ENCODE measurements at regions not wholly inside any gene's neighbourhood (a gene's known extent, or its start where the extent isn't known, plus 50 kb on each side); places are given as distances from the start of the nearest gene placed in this dataset.
"Not testable (repeated sequence)": the region's sequence is repeated elsewhere in the genome, so short reads cannot be mapped to it uniquely, and the experiment has no call there.

DNA sequence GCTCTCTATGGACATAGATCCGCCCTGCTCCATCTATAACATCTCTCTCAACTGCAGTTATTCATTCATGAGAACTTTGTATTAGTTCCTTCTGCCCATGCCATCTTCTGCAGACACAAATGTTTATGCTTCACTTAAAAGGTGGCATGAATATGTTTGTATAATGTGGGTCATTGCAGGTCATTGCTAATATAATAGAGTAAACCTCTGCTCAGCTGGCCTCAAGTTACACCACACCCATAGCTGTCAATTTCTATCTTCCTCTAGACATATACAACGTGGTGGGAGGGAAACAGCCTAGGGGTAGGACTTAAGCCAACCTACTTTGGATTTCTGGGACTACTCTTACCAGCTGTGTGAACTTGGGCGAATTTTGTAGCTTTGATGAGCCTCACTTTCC lies 129.8 kb downstream of the ATXN3L start:
- TF ChIP-seq, protein P1, sequence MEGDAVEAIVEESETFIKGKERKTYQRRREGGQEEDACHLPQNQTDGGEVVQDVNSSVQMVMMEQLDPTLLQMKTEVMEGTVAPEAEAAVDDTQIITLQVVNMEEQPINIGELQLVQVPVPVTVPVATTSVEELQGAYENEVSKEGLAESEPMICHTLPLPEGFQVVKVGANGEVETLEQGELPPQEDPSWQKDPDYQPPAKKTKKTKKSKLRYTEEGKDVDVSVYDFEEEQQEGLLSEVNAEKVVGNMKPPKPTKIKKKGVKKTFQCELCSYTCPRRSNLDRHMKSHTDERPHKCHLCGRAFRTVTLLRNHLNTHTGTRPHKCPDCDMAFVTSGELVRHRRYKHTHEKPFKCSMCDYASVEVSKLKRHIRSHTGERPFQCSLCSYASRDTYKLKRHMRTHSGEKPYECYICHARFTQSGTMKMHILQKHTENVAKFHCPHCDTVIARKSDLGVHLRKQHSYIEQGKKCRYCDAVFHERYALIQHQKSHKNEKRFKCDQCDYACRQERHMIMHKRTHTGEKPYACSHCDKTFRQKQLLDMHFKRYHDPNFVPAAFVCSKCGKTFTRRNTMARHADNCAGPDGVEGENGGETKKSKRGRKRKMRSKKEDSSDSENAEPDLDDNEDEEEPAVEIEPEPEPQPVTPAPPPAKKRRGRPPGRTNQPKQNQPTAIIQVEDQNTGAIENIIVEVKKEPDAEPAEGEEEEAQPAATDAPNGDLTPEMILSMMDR (IDR thresholded peaks at IDR 0.05; ENCODE audit: low read depth, low read length): no peak
- DNase-seq (ENCODE audit: low read depth in 2 of 2): no peak
- no peak overlapping the region for H3K4me3 ChIP-seq (replicated peaks in 1 of 2; ENCODE audit: low read depth in 2 of 2, low read length in 2 of 2)

- no peak overlapping the region for H3K4me3 ChIP-seq (replicated peaks in 1 of 2; ENCODE audit: low read depth in 2 of 2, low read length in 2 of 2)
- TF ChIP-seq, protein P1 (IDR thresholded peaks at IDR 0.05; ENCODE audit: low read depth, low read length): no peak
- no peak for DNase-seq (ENCODE audit: low read depth in 2 of 2)
Observed at GRCh38 chrX:13189380-13189779, 130.5 kb downstream of the ATXN3L start.

GRCh38 chrX:13188731-13189309 lies 131.0 kb downstream of the ATXN3L start:
- peak in 1 of 2 donors; percentile 42 for DNase-seq (ENCODE audit: low read depth in 2 of 2)
- TF ChIP-seq, protein P1 (IDR thresholded peaks at IDR 0.05; ENCODE audit: low read depth, low read length): no peak
- no peak overlapping the region for H3K4me3 ChIP-seq (replicated peaks in 1 of 2; ENCODE audit: low read depth in 2 of 2, low read length in 2 of 2)

DNA sequence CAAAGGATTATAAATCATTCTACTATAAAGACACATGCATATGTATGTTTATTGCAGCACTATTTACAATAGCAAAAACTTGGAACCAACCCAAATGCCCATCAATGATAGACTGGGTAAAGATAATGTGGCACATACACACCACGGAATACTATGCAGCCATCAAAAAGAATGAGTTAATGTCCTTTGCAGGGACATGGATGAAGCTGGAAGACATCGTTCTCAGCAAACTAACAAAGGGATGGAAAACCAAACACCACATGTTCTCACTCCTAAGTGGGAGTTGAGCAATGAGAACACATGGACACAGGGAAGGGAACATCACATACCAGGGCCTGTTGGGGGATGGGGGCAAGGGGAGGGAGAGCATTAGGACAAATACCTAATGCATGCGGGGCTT lies 133.2 kb downstream of the ATXN3L start:
- not testable (repeated sequence) for DNase-seq (ENCODE audit: low read depth in 2 of 2); H3K4me3 ChIP-seq (replicated peaks in 1 of 2; ENCODE audit: low read depth in 2 of 2, low read length in 2 of 2)

- peak; percentile 70 to 76 for DNase-seq (ENCODE audit: low read depth in 2 of 2)
- TF ChIP-seq, protein P1 (IDR thresholded peaks at IDR 0.05; ENCODE audit: low read depth, low read length): no peak
- no peak overlapping the region for H3K4me3 ChIP-seq (replicated peaks in 1 of 2; ENCODE audit: low read depth in 2 of 2, low read length in 2 of 2)
Observed at GRCh38 chrX:13180807-13181206, 136.4 kb upstream of the FAM9C start.

- TF ChIP-seq, protein P1 (IDR thresholded peaks at IDR 0.05; ENCODE audit: low read depth, low read length): no peak
- H3K4me3 ChIP-seq (replicated peaks in 1 of 2; ENCODE audit: low read depth in 2 of 2, low read length in 2 of 2): no peak overlapping the region
- no peak for DNase-seq (ENCODE audit: low read depth in 2 of 2)
Observed at GRCh38 chrX:13179586-13179985, 135.2 kb upstream of the FAM9C start.

DNA sequence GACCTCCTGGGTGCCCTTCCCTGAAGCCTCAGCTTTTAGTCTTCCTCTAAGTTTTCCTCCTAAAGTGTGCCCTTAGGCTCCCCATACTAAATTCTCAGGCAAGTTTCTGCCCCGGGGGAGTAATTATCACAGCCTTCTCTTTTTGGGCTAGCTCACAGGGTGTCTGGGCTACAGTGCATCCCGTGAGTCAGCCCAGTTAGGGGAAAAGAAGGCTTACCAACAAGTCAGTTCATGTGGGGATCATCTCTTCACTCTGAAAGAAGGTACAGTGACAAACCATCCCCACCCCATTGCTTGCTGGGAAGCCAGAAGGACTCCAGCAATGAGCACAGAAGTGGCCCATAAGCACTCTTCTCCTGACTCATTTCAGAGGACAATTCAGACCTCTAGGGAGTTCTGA lies 134.7 kb upstream of the FAM9C start:
- no peak overlapping the region for H3K4me3 ChIP-seq (replicated peaks in 1 of 2; ENCODE audit: low read depth in 2 of 2, low read length in 2 of 2)
- DNase-seq (ENCODE audit: low read depth in 2 of 2): no peak
- TF ChIP-seq, protein P1 (IDR thresholded peaks at IDR 0.05; ENCODE audit: low read depth, low read length): no peak

Data from cardiac fibroblast (primary cell).